Glomerular endothelial cell (primary cell): ENCODE measurements at regions not wholly inside any gene's neighbourhood (a gene's known extent, or its start where the extent isn't known, plus 50 kb on each side); places are given as distances from the start of the nearest gene placed in this dataset.
"Not testable (repeated sequence)": the region's sequence is repeated elsewhere in the genome, so short reads cannot be mapped to it uniquely, and the experiment has no call there.

Experiments
- DNase-seq: peaks from one replicate; pipeline ENCODE4 v3.0.0-alpha.2; 2011; ENCODE audit warnings: low read depth, low spot score; ENCODE audit errors: extremely low read depth

DNA sequence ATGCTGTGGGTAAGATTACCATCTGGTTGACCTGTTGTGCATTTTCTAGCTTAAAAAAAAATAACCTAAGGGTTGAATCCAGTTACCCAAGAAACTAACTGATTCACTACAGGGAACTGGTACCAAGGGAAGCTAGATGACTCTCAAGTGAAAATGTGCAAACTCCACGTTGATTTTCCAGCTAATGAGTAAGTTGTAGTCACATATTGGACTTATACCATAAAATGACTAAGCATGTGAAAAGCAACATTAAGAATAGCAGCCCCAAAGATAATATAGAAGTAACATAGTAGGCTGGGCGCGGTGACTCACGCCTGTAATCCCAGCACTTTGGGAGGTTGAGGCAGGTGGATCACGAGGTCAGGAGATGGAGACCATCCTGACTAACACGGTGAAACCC, 270.9 kb downstream of the SPRY1 start:
- DNase-seq: no peak

DNA sequence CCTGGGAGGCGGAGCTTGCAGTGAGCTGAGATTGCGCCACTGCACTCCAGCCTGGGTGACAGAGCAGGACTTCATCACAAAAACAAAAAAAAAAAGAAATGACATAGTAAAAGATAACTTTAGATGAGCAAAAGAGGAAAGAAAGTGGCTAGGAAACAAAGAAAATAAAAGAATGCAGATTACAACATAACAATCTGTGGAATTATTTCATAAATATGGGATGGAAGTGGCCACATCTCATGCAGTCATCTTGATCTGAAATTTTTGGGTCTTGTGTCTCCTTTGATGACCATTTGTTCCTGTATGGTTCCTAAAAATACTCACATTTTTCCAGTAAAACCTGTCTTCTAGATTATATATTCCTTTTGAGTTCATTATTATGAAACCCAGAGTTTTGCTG, 271.4 kb downstream of the SPRY1 start:
- no peak for DNase-seq

DNA sequence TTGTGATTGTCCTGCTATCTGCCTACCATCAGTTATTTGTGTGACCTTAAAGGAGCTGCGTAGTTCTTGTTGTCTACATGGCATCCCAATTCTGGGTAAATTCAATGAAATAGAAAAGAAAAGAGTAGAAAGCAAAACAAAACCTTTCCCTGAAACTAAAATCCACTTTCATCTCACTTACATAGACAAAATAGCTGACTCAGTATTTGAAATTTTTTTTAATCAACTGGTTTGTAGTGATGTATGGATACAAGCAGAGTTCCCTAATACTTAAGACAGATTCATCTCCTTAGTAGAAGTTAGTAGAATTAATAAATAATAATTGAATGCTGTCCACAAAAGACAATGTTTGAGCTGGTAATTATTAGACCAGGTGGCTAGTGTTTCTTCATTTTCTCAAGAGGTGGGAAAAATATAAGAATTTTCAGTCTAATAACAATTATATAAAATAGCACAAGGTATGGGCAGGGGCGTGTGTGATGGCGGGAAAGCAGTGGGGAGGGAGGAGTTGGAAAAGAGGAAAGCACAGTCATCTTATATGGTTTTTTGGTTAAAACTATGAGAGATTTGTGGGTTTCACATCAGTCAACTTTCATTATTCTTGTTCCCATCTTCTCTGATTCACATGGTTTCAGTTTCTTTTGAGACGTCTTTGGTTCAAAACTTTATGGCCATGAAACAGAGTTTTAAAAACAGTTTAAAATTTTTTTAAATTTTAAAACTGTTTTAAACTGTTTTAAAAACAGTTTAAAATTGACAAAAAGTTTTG, 275.2 kb downstream of the SPRY1 start:
- DNase-seq: no peak

DNA sequence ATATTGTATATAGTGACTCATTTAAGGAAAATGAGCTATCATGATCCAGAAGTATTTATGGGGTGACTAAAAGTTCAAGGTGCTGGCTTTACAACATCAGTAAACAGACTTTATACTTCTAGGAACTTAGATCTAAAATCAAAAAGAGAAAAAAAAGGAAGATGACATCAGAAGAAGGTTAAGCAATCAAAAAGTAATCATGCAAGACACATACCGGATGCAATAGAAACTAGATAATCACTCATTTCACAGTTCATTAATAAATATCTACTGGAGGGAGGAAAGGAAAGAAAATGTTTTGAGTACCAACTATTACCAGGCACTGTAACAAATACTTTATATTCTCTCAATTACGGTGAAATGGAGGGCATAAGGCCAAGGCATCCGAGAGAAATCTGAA, 276.4 kb downstream of the SPRY1 start:
- no peak for DNase-seq

DNA sequence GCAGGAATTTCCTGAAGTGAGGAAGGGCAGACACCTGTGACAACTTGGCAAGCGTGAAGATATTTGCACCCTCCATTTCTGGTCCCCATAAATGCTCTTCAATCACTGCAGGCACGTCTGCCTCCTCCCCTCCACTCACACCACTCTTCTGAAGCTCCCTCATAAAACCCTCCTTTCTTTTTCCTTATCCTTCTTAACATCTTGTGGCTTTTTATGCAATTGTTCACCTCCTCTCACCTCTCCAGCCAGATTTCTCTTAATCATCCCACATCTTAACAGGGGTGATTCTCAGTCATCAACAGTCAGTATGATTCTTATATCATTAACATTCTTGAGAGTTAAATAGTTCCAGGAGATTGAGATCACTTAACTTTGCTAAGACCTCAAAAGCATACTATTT, 277.4 kb downstream of the SPRY1 start:
- DNase-seq: no peak

DNA sequence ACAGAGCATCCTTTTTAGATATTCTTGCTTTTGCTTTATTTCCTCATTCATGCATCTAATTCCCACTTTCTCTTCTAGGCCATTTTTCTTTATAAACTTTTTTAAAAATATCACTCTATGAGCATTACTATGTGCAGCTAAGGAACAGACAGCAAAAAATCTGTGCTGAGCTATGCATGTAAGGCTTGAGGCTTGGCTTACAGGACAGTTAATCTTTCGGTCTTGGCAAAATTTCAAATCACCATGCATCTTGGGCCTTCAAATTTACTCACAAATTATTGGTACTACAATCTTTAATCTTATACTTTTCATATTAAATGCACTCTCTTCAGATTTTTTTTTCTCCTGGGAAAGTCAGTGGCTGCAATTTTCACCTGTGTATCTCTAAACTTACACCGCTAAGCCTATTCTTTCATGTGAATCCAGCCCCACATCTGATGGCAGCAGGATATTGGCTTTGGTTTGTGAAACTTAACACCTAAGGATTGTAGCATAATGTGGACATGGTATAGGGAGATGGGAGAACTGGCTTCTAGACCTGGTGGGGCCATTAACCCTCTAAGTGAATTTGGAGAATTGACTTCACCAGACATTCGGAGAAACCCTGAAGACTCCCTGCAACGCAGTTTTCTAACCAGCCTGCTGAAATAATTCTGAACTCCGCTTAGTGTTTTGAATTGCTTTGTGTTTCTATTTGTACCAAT, 278.3 kb downstream of the SPRY1 start:
- no peak for DNase-seq

DNA sequence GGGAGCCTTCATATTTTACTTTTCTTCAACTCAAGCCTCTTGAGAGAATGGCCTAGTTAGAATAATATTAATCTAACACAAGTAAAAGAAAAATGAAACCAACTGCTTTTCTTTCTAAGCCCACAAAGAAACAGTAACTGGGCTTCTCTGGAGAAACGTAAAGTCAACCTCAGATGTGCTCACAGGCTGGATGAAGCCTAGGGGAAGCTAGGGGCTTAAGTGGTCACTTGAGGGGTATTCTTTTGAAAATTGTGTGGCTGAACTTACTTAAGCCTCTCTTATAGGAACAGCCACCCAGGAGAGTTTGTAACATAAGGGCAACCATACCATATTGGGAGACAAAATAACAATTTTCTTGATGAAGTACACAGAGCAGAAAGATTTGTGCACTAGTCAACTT, 279.0 kb downstream of the SPRY1 start:
- DNase-seq: no peak

DNA sequence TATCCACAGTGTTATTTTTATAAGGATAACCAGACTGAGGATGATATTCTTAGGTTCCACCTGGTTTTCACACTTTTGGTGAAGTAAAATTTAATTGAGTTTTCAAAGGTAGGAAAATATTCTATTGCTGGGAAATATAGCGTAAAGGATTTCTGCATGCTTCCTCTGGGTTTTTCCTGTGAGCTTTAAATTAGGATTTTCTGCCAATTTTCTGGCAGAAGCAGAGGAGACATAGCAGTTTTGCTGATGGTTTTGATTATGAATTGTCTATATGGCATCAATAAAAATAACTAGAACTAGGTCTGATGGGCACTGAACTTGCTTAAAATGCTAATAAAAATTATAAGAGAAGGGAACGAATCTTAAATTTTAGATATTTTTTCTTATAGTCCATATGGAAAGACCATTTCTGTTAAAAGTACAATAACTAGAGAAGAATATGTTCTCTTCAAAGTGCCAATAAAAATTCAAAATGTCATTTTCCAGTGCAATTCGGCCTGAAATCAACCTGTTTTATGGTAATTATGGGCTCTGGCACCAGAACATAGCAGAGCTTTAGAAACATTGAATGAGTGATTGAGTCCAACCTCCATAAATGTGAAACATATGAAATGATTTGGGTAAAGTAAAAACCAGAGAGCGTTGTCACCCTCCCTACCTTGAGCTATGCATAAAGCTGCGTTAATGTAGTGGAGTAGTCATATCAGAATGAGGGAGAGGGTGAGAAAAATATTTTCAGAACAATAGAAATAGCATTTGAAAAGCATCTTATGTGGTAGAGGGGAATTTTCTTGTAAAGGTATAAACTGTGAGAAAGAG, 279.7 kb downstream of the SPRY1 start:
- no peak for DNase-seq

DNA sequence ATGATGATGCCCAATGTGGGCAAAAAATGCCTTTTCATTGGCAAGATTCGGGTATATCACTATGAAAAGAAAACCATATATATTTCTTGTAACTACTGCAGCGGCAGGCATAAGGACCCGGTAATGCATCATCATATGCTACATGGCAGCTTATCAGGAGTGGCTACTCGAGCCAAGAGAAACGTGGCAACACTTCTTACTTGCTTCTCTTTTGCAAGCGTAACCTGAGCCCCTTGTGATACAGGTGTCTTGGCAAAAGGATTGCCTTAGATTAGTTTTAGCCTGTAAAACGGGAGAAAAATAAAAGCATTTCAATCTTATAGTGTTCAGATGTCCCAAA, 280.3 kb downstream of the SPRY1 start:
- DNase-seq: no peak

DNA sequence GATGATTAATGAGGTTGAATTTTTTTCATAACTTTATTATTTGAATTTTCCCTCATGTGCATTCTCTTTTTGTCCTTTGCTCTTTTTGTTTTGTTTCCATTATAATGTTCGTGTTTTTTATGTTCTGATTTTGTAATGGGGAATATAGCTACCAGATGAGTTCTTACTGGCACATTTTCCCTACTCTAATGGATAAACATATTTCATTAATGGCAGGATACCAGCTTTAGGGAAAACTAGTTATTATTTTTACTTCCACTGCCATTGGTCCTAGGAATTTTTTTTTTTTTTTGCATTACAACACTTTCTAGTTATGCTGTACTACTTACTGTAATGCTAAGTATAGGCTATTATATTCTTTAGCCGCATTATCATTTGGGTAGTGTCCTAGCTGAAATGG, 286.3 kb downstream of the SPRY1 start:
- DNase-seq: no peak

DNA sequence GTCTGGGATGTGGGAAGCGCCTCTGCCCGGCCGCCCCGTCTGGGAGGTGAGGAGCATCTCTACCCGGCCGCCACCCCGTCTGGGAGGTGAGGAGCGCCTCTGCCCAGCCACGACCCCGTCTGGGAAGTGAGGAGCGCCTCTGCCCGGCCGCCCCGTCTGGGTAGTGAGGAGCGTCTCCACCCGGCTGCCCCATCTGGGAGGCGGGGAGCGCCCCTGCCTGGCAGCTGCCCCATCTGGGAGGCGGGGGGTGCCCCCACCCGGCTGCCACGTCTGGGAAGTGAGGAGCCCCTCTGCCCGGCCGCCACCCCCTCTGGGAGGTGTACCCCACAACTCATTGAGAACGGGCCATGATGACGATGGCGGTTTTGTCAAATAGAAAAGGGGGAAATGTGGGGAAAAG, 288.3 kb downstream of the SPRY1 start:
- not testable (repeated sequence) for DNase-seq

DNA sequence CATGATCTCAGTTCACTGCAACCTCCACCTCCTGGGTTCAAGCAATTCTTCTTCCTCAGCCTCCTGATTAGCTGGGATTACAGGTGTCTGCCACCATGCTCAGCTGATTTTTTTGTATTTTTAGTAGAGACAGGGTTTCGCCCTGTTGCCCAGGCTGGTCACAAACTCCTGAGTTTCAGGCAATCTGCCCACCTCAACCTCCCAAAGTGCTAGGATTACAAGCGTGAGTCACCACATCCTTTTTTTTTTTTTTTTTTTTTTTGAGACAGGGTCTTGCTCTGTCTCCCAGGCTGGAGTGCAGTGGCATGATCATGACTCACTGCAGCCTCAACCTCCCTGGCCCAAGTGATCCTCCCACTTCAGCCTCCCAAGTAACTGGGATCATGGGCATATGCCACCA, 298.9 kb downstream of the SPRY1 start:
- not testable (repeated sequence) for DNase-seq

DNA sequence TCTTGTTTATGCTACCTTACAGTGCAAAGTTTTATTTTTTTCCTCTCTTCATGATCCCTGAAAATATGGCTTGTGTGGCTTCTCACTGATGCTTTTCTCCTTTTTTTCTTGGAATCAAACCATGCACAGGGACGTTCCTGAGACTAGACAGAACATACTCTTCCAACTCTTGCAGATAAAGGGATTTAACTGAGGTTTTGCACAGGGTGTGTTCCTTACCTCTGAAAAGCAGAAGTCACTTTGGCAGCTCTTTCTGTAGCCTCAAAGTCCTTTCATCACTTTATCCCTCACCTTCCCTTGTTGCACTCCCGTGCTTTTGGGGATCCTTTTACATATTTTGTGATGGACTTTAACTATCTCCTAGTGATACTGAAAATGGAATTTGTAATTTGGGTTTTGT, 300.1 kb downstream of the SPRY1 start:
- no peak for DNase-seq

DNA sequence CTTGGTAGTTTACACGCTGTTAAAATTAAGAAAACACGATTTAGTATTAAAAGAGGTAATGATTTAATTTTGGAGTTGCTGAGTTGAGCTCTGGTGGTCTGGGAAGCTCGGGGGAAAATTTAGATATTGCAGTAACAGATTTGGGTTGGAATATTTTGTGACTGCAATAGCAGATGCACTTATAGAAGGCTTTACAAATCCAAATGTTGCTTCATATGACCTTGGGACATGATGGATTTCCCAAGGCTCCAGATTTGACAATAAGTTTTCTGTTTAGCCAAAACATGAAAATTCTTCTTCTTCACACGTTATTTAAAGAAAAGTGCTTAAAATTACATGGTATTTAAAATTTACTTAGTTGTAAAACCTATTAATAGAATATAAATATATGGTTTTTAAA, 302.0 kb downstream of the SPRY1 start:
- DNase-seq: no peak

DNA sequence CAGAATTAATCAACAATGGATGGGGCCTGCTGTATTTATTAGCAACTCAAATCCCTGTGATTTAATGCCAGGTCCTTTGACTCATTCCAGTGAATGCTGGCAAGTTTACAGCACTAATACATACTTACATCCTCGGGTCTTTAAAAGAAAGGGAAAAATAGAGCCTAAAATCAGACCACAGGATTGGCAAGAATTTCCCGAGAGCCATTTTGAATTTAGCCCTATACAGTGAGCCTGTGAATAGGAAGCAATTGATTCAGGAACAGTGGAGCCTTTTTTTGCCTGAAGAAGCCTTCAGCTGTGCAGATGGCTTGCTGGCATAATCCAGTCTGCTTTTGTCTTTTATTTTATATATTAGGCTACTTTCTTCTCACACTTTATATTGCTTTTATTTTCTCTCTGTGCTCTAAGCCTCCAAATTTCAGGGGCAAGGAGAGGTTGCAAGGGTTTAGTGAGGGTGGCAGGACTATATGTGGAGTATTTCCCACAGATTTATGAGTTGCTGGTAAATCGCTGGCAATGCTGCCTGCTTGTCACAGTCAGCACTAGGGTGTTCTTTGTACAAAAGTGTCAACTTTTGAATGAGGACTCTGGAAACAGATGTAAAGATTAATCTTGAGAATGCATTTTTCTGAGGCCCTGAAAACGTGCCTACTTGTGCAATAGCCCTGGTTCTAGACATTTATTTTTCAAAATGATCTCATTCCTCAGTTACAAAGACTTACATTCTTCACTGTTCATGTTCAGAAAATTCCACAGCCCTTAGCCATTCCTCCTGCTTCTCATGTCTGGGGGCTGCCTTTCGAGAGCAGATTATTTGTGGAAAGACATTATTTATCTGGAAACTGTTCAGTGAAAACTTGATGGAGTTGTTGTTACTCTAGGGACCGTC, 303.5 kb downstream of the SPRY1 start:
- DNase-seq: peak; percentile 73

DNA sequence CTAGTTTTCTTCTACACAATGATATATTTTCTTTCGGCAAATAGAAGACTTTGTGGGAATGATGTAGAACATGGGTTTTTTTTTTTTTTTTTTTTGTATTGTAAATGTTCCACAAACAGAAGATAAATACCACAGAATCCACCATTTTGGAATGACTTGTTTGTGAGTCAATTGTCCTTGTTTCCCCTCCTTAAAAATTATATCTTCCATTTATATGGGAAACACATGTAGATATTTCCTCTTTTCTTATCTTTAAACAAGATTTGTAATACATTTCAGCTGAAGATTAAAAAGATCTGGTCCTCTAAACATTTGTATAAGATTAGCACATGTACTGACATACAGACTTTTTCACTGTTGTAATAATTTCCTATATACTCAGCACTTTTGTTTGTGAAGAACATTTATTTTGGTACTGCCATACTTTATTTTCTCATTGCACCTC, 304.6 kb downstream of the SPRY1 start:
- DNase-seq: no peak

DNA sequence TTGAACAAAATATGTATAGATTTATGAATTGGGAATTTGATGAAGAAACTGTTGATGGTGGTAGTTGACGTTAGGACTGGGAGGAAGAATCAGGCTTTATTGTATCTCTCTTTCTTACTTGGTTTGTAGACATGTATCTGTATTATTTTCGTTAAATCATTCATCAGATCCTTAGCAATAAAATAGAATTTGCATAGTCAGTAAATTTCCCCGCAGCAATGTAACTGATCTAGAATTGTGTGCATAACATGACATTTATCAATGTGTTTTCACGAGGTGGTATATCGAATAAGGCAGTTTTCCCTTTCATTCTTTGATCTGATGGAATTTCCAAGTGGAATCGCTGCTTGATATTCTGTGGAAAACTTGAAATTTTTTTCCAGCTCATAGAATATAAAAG, 308.8 kb downstream of the SPRY1 start:
- no peak for DNase-seq

DNA sequence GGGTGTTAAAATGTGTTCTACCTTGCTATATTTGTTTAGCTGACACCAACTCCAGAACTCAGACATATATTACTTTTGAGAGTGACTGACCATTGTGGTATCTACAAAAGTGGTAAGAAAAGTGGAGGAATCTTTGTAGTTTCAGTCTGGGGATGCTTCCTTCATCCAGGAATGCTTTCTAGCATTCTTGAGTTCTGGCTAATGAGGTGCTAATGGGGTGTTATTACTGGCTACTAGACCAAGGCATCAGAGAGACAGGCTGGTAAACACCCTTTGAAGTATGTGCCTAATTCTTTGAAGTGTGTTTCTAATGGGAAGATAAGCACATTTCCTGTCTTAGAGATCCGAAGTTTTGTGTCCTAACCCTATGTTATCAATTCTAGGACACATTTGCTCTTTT, 310.4 kb downstream of the SPRY1 start:
- no peak for DNase-seq

DNA sequence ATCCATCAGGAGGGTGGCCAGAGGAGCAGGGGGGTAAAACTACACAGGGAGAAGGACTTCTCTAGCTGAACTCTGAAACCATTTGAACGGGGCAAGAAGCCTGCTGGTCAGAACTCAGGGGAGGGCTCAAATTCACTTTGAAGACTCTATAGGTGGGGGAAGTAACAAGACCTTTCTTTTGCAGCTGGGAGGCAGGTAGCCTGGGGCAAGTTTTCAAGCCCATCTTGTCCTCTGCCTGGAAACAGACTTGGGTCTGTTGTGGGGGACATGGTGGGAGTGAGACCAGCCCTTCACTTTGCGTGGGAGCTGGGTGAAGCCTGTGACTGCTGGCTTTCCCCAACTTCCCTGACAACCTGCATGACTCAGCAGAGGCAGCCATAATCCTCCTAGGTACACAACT, 312.3 kb downstream of the SPRY1 start:
- no peak for DNase-seq

DNA sequence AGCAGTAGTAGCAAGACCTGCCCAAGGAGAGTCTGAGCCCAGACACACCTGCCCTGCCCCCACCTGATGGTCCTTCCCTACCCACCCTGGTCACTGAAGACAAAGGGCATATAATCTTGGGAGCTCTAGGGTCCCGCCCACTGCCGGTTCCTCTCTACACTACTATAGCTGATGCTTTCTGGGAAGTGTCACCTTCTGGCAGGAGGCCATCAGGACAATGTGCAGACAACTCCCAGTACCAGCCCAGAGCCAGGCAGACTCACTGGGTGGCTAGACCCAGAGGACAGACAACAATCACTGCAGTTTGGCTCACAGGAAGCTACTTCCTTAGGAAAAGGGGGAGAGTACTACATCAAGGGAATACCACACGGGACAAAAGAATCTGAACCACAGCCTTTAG, 312.7 kb downstream of the SPRY1 start:
- DNase-seq: no peak

DNA sequence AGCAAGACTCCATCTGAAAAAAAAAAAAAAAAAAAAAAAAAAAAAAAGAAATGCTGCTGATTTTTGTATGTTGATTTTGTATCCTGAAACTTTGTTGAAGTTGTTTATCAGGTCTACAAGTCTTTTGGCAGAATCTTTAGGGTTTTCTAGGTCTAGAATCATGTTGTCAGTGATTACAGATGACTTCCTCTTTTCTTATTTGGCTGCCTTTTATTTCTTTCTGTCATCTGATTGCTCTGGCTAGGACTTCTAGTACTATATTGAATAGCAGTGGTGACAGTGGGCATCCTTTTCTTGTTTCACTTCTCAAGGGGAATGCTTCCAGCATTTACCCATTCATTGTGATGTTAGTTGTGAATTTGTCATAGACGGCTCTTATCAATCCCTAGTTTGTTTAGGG, 334.4 kb downstream of the SPRY1 start:
- no peak for DNase-seq
